Tibial nerve (tissue), 4 donors: ENCODE measurements at regions not wholly inside any gene's neighbourhood (a gene's known extent, or its start where the extent isn't known, plus 50 kb on each side); places are given as distances from the start of the nearest gene placed in this dataset.

ENCODE experiments used
- EP300 ChIP-seq, 2 donors: sonication (generic); formaldehyde crosslinking; IDR thresholded peaks; one replicate each; pipeline ENCODE4 v1.6.1; 2017; ENCODE audit warnings: antibody characterized with exemption in 2 of 2, mild to moderate bottlenecking in 1 of 2
- TF ChIP-seq, protein P1 (sequence below), 5 experiments: fragments of 200-600 bp in 3 of 5; fragments of 450-650 bp in 2 of 5; sonication (generic) in 3 of 5; IDR thresholded peaks; one replicate each; pipeline ENCODE4 v1.5.1; 2016 to 2019; ENCODE audit warnings: antibody characterized with exemption in 5 of 5, mild to moderate bottlenecking in 3 of 5, moderate library complexity in 2 of 5

DNA sequence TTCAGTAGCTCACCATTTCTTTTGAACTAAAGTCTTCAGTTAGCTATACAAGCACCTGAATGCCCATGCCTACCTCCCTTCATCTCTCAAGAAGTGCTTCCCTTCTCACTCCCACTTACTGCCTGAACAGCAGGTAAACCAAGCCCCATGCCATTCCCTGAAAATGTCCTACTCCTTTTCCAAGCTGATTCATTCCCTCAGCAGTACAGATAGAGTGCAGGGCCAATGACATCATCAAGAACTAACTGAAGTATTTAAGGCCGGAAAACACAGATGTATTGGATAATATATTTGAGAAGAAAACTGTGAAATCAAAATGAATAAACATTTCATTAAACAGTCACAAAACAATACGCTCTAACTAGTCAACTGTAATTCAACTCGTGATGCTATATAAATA is 478.8 kb upstream of the CDH11 start:
- TF ChIP-seq EP300 (IDR thresholded peaks at IDR 0.05): no peak
- TF ChIP-seq, protein P1, sequence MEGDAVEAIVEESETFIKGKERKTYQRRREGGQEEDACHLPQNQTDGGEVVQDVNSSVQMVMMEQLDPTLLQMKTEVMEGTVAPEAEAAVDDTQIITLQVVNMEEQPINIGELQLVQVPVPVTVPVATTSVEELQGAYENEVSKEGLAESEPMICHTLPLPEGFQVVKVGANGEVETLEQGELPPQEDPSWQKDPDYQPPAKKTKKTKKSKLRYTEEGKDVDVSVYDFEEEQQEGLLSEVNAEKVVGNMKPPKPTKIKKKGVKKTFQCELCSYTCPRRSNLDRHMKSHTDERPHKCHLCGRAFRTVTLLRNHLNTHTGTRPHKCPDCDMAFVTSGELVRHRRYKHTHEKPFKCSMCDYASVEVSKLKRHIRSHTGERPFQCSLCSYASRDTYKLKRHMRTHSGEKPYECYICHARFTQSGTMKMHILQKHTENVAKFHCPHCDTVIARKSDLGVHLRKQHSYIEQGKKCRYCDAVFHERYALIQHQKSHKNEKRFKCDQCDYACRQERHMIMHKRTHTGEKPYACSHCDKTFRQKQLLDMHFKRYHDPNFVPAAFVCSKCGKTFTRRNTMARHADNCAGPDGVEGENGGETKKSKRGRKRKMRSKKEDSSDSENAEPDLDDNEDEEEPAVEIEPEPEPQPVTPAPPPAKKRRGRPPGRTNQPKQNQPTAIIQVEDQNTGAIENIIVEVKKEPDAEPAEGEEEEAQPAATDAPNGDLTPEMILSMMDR (IDR thresholded peaks at IDR 0.05): no peak
